Rectal smooth muscle tissue (tissue), 1 donor: ENCODE measurements at regions not wholly inside any gene's neighbourhood (a gene's known extent, or its start where the extent isn't known, plus 50 kb on each side); places are given as distances from the start of the nearest gene placed in this dataset.

Experiments used
- H3K27ac ChIP-seq: one replicate; pipeline ENCODE4 v1.7.0; 2013; ENCODE audit warnings: low read depth, low read length, inconsistent platforms
- H3K27me3 ChIP-seq: one replicate; pipeline ENCODE4 v1.7.0; 2013; ENCODE audit warnings: low read length; ENCODE audit not compliant: control insufficient read depth, insufficient read depth
- H3K36me3 ChIP-seq: one replicate; pipeline ENCODE4 v1.7.0; 2013; ENCODE audit warnings: low read length; ENCODE audit not compliant: control insufficient read depth, insufficient read depth
- H3K4me1 ChIP-seq: one replicate; pipeline ENCODE4 v1.7.0; 2013; ENCODE audit warnings: low read length; ENCODE audit not compliant: control insufficient read depth, insufficient read depth
- H3K4me3 ChIP-seq: one replicate; pipeline ENCODE4 v1.7.0; 2013; ENCODE audit warnings: low read length
- H3K9ac ChIP-seq: one replicate; pipeline ENCODE4 v1.7.0; 2013; ENCODE audit warnings: low read length

- Histone ChIP-seq H3K27me3 (no peaks in the 10 kb centered on the region), H3K36me3 (no peaks in the 10 kb centered on the region), H3K4me3 (no peak overlapping the region), H3K9ac (no peak overlapping the region), H3K4me1 (no peaks in the 10 kb centered on the region), H3K27ac (no peak overlapping the region)
Measured at GRCh38 chr15:62588938-62589670, 424.0 kb upstream of the C2CD4B start.

- H3K36me3 ChIP-seq = no peaks in the 10 kb centered on the region
- no peak overlapping the region for H3K4me3 ChIP-seq
- H3K9ac ChIP-seq = no peak overlapping the region
- no peaks in the 10 kb centered on the region for H3K4me1 ChIP-seq
- H3K27ac ChIP-seq = no peak overlapping the region
- no peaks in the 10 kb centered on the region for H3K27me3 ChIP-seq
Measured at GRCh38 chr15:62591842-62592838, 427.1 kb upstream of the C2CD4B start.

- no peak overlapping the region for H3K4me3 ChIP-seq
Measured at GRCh38 chr15:62592920-62593319, 427.8 kb upstream of the C2CD4B start.

GRCh38 chr15:62593681-62594399, 428.8 kb upstream of the C2CD4B start:
- Histone ChIP-seq H3K27me3 (no peaks in the 10 kb centered on the region), H3K4me3 (no peak overlapping the region), H3K27ac (no peak overlapping the region), H3K36me3 (no peaks in the 10 kb centered on the region), H3K9ac (no peak overlapping the region), H3K4me1 (no peaks in the 10 kb centered on the region)

More at GRCh38 chr15:62592920-62593319, 427.8 kb upstream of the C2CD4B start:
- Histone ChIP-seq H3K4me1 (no peaks in the 10 kb centered on the region), H3K36me3 (no peaks in the 10 kb centered on the region), H3K27ac (no peak overlapping the region), H3K9ac (no peak overlapping the region), H3K27me3 (no peaks in the 10 kb centered on the region)

- Histone ChIP-seq H3K9ac (no peak overlapping the region), H3K4me3 (no peak overlapping the region), H3K27ac (no peak overlapping the region), H3K36me3 (no peaks in the 10 kb centered on the region), H3K4me1 (no peaks in the 10 kb centered on the region), H3K27me3 (no peaks in the 10 kb centered on the region)
Measured at GRCh38 chr15:62598217-62598616, 433.1 kb upstream of the C2CD4B start.

GRCh38 chr15:62599791-62600777, 435.0 kb upstream of the C2CD4B start:
- H3K9ac ChIP-seq = no peak overlapping the region
- H3K27ac ChIP-seq = no peak overlapping the region
- H3K4me1 ChIP-seq = peaks cover 7% of the 10 kb centered on the region
- no peak overlapping the region for H3K4me3 ChIP-seq
- H3K27me3 ChIP-seq = no peaks in the 10 kb centered on the region
- H3K36me3 ChIP-seq = no peaks in the 10 kb centered on the region

GRCh38 chr15:62601777-62602545, 436.9 kb upstream of the C2CD4B start:
- Histone ChIP-seq H3K27ac (peak overlapping the region; percentile 11), H3K36me3 (no peaks in the 10 kb centered on the region), H3K4me3 (no peak overlapping the region), H3K4me1 (peaks cover 10% of the 10 kb centered on the region), H3K27me3 (no peaks in the 10 kb centered on the region), H3K9ac (no peak overlapping the region)

GRCh38 chr15:62603742-62604141, 438.7 kb upstream of the C2CD4B start:
- Histone ChIP-seq H3K9ac (no peak overlapping the region), H3K36me3 (no peaks in the 10 kb centered on the region), H3K4me3 (no peak overlapping the region), H3K4me1 (peaks cover 10% of the 10 kb centered on the region), H3K27ac (no peak overlapping the region), H3K27me3 (no peaks in the 10 kb centered on the region)

- no peak overlapping the region for H3K27ac ChIP-seq
- H3K36me3 ChIP-seq = no peaks in the 10 kb centered on the region
- peaks cover 10% of the 10 kb centered on the region for H3K4me1 ChIP-seq
- no peak overlapping the region for H3K9ac ChIP-seq
- no peak overlapping the region for H3K4me3 ChIP-seq
- H3K27me3 ChIP-seq = no peaks in the 10 kb centered on the region
Measured at GRCh38 chr15:62605282-62605681, 437.3 kb upstream of the TPM1 start.

GRCh38 chr15:62606376-62607113, 436.0 kb upstream of the TPM1 start:
- Histone ChIP-seq H3K27ac (no peak overlapping the region), H3K4me3 (no peak overlapping the region), H3K9ac (no peak overlapping the region), H3K27me3 (no peaks in the 10 kb centered on the region), H3K36me3 (no peaks in the 10 kb centered on the region), H3K4me1 (peaks cover 14% of the 10 kb centered on the region)
